HG02885 (cell line): ENCODE measurements at regions not wholly inside any gene's neighbourhood (a gene's known extent, or its start where the extent isn't known, plus 50 kb on each side); places are given as distances from the start of the nearest gene placed in this dataset.

ENCODE experiments used
- ATAC-seq: cut with Tn5 transposase; IDR thresholded peaks from one replicate; pipeline ENCODE4 v1.9.1; 2021; ENCODE audit warnings: mild to moderate bottlenecking; ENCODE audit not compliant: unreplicated experiment, poor library complexity

- no peak for ATAC-seq
Measured at GRCh38 chr4:166257891-166258290, 384.9 kb downstream of the TLL1 start.

- ATAC-seq, result no peak
Measured at GRCh38 chr4:166259081-166259480, 386.0 kb downstream of the TLL1 start.

- no peak for ATAC-seq
Measured at GRCh38 chr4:166274136-166274761, 401.2 kb downstream of the TLL1 start.

- ATAC-seq, result no peak
Measured at GRCh38 chr4:166274775-166275174, 401.7 kb downstream of the TLL1 start.

- no peak for ATAC-seq
Measured at GRCh38 chr4:166277401-166277800, 404.4 kb downstream of the TLL1 start.

- ATAC-seq, result no peak
Measured at GRCh38 chr4:166277853-166278252, 404.8 kb downstream of the TLL1 start.

GRCh38 chr4:166279261-166279660 lies 406.2 kb downstream of the TLL1 start:
- no peak for ATAC-seq

GRCh38 chr4:166280642-166281041 lies 407.6 kb downstream of the TLL1 start:
- ATAC-seq, result no peak

- ATAC-seq, result no peak
Measured at GRCh38 chr4:166282081-166282770, 409.2 kb downstream of the TLL1 start.

GRCh38 chr4:166284221-166284620 lies 411.2 kb downstream of the TLL1 start:
- no peak for ATAC-seq

GRCh38 chr4:166290426-166290825 lies 417.4 kb downstream of the TLL1 start:
- no peak for ATAC-seq

- ATAC-seq, result no peak
Measured at GRCh38 chr4:166293556-166293955, 420.5 kb downstream of the TLL1 start.

GRCh38 chr4:166301266-166301665 lies 428.2 kb downstream of the TLL1 start:
- ATAC-seq, result no peak

- ATAC-seq, result no peak
Measured at GRCh38 chr4:166308647-166309046, 435.6 kb downstream of the TLL1 start.

GRCh38 chr4:166309286-166309685 lies 436.2 kb downstream of the TLL1 start:
- no peak for ATAC-seq

GRCh38 chr4:166311169-166311568 lies 438.1 kb downstream of the TLL1 start:
- ATAC-seq, result no peak

- no peak for ATAC-seq
Measured at GRCh38 chr4:166312166-166312565, 439.1 kb downstream of the TLL1 start.

GRCh38 chr4:166314902-166315301 lies 441.9 kb downstream of the TLL1 start:
- no peak for ATAC-seq

- no peak for ATAC-seq
Measured at GRCh38 chr4:166315721-166316467, 442.9 kb downstream of the TLL1 start.

GRCh38 chr4:166318810-166319525 lies 445.9 kb downstream of the TLL1 start:
- no peak for ATAC-seq

- no peak for ATAC-seq
Measured at GRCh38 chr4:166323250-166323649, 450.2 kb downstream of the TLL1 start.
